LoVo (cell line): ENCODE measurements at regions not wholly inside any gene's neighbourhood (a gene's known extent, or its start where the extent isn't known, plus 50 kb on each side); places are given as distances from the start of the nearest gene placed in this dataset.
"Not testable (repeated sequence)": the region's sequence is repeated elsewhere in the genome, so short reads cannot be mapped to it uniquely, and the experiment has no call there.

Source experiments
- DNase-seq: peaks from one replicate; pipeline ENCODE4 v3.0.0-alpha.2; 2016; ENCODE audit warnings: low spot score

- DNase-seq = no peak
Measured at GRCh38 chr2:175872721-175873120, 129.3 kb downstream of the LNPK start.

- no peak for DNase-seq
Measured at GRCh38 chr2:175872005-175872348, 130.1 kb downstream of the LNPK start.

GRCh38 chr2:175871331-175872004 lies 130.6 kb downstream of the LNPK start:
- no peak for DNase-seq

- DNase-seq = no peak
Measured at GRCh38 chr2:175865716-175866115, 136.4 kb downstream of the LNPK start.

GRCh38 chr2:175864137-175864850 lies 137.8 kb downstream of the LNPK start:
- no peak for DNase-seq

- no peak for DNase-seq
Measured at GRCh38 chr2:175861958-175862357, 140.1 kb downstream of the LNPK start.

- DNase-seq = no peak
Measured at GRCh38 chr2:175855794-175856453, 146.1 kb downstream of the LNPK start.

- no peak for DNase-seq
Measured at GRCh38 chr2:175855236-175855635, 146.8 kb downstream of the LNPK start.

- no peak for DNase-seq
Measured at GRCh38 chr2:175854665-175855064, 147.4 kb downstream of the LNPK start.

- no peak for DNase-seq
Measured at GRCh38 chr2:175854129-175854528, 147.9 kb downstream of the LNPK start.

GRCh38 chr2:175853616-175853890 lies 148.5 kb downstream of the LNPK start:
- DNase-seq = no peak

- DNase-seq = no peak
Measured at GRCh38 chr2:175852879-175853615, 149.0 kb downstream of the LNPK start.

- DNase-seq = no peak
Measured at GRCh38 chr2:175847128-175847527, 154.9 kb downstream of the LNPK start.

- DNase-seq = no peak
Measured at GRCh38 chr2:175844169-175844568, 157.9 kb downstream of the LNPK start.

GRCh38 chr2:175843625-175844024 lies 158.4 kb downstream of the LNPK start:
- no peak for DNase-seq

GRCh38 chr2:175842996-175843395 lies 159.1 kb downstream of the LNPK start:
- no peak for DNase-seq

GRCh38 chr2:175840765-175841164 lies 161.3 kb downstream of the LNPK start:
- not testable (repeated sequence) for DNase-seq

GRCh38 chr2:175840256-175840655 lies 161.8 kb downstream of the LNPK start:
- DNase-seq = no peak

- DNase-seq = no peak
Measured at GRCh38 chr2:175838979-175839378, 163.1 kb downstream of the LNPK start.

- no peak for DNase-seq
Measured at GRCh38 chr2:175837046-175837445, 165.0 kb downstream of the LNPK start.

- DNase-seq = no peak
Measured at GRCh38 chr2:175836361-175836760, 165.7 kb downstream of the LNPK start.

- no peak for DNase-seq
Measured at GRCh38 chr2:175834477-175834876, 167.6 kb downstream of the LNPK start.

GRCh38 chr2:175832866-175833265 lies 169.2 kb downstream of the LNPK start:
- no peak for DNase-seq
